H1 (cell line): ENCODE measurements at regions not wholly inside any gene's neighbourhood (a gene's known extent, or its start where the extent isn't known, plus 50 kb on each side); places are given as distances from the start of the nearest gene placed in this dataset.

Source experiments
- BACH1 ChIP-seq: IDR thresholded peaks from 2 replicates; pipeline ENCODE4 v1.6.1; 2012; ENCODE audit warnings: low read length, improper control_type of control experiment
- CEBPB ChIP-seq: IDR thresholded peaks from 2 replicates; pipeline ENCODE4 v1.6.1; 2012; ENCODE audit warnings: low read depth, low read length
- CREB1 ChIP-seq: IDR thresholded peaks from 2 replicates; pipeline ENCODE4 v1.6.1; 2012; ENCODE audit warnings: inconsistent platforms
- NRF1 ChIP-seq: IDR thresholded peaks from 2 replicates; pipeline ENCODE4 v1.6.1; 2011; ENCODE audit warnings: mild to moderate bottlenecking, low read depth, low read length, improper control_type of control experiment
- RFX5 ChIP-seq: IDR thresholded peaks from 2 replicates; pipeline ENCODE4 v1.6.1; 2011; ENCODE audit warnings: low read depth, low read length, improper control_type of control experiment, borderline replicate concordance
- SIN3A ChIP-seq, 2 experiments: IDR thresholded peaks in 1 of 2; conservative IDR thresholded peaks in 1 of 2; 2 replicates each; pipeline ENCODE4 v1.6.1; 2011 to 2012; ENCODE audit warnings: low read length in 2 of 2, improper control_type of control experiment in 1 of 2, low read depth in 1 of 2, mild to moderate bottlenecking in 1 of 2
- TAF1 ChIP-seq: IDR thresholded peaks from 2 replicates; pipeline ENCODE4 v1.6.1; 2011; ENCODE audit warnings: mild to moderate bottlenecking, low read depth, low read length
- YY1 ChIP-seq: IDR thresholded peaks from 2 replicates; pipeline ENCODE4 v1.6.1; 2011; ENCODE audit warnings: low read depth, mild to moderate bottlenecking, low read length
- TF ChIP-seq, protein P1 (sequence below), 3 experiments: IDR thresholded peaks; 1 replicate in 2 of 3; 2 replicates in 1 of 3; pipeline versions ENCODE4 v1.5.1 to v1.6.1; 2011; ENCODE audit warnings: low read length in 3 of 3, mild to moderate bottlenecking in 3 of 3, inconsistent platforms in 2 of 3, low read depth in 1 of 3, moderate library complexity in 1 of 3; ENCODE audit not compliant: insufficient read depth in 1 of 3; ENCODE audit errors: control extremely low read depth in 1 of 3

DNA sequence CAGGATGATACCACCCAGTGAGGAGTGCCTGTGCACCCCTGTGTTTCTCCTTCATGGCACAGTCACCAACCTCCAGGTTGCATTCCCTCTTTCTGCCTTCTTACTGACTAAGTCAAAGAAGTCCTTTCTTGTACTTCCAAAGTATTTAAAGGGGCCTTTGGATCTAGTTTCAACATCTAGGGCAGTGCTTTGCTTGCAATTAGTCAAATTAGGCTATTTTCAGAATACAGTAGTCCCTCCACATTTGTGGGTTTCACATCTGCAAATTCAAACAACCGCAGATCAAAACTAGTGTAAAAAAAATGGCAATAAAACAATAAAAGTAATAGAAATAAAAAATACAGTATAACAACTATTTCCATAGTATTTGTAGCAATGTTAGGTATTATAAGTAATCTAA is 333.9 kb upstream of the SEMA6A start:
- TF ChIP-seq BACH1 (no peak), RFX5 (no peak), CREB1 (no peak), TAF1 (no peak), NRF1 (no peak), YY1 (no peak), CEBPB (no peak), SIN3A (conservative IDR thresholded peaks at IDR 0.05 in 1 of 2, IDR thresholded peaks at IDR 0.05 in 1 of 2; ENCODE audit: low read depth in 1 of 2, low read length in 2 of 2) (no peak)
- TF ChIP-seq, protein P1, sequence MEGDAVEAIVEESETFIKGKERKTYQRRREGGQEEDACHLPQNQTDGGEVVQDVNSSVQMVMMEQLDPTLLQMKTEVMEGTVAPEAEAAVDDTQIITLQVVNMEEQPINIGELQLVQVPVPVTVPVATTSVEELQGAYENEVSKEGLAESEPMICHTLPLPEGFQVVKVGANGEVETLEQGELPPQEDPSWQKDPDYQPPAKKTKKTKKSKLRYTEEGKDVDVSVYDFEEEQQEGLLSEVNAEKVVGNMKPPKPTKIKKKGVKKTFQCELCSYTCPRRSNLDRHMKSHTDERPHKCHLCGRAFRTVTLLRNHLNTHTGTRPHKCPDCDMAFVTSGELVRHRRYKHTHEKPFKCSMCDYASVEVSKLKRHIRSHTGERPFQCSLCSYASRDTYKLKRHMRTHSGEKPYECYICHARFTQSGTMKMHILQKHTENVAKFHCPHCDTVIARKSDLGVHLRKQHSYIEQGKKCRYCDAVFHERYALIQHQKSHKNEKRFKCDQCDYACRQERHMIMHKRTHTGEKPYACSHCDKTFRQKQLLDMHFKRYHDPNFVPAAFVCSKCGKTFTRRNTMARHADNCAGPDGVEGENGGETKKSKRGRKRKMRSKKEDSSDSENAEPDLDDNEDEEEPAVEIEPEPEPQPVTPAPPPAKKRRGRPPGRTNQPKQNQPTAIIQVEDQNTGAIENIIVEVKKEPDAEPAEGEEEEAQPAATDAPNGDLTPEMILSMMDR (IDR thresholded peaks at IDR 0.05; ENCODE audit: control extremely low read depth in 1 of 3, insufficient read depth in 1 of 3, low read depth in 1 of 3, low read length in 3 of 3) = no peak
